DND-41 (cell line): ENCODE measurements at regions not wholly inside any gene's neighbourhood (a gene's known extent, or its start where the extent isn't known, plus 50 kb on each side); places are given as distances from the start of the nearest gene placed in this dataset.

Source experiments
- EZH2 ChIP-seq: IDR thresholded peaks from 3 replicates; pipeline ENCODE4 v1.6.1; 2012; ENCODE audit warnings: borderline replicate concordance, low read depth, mild to moderate bottlenecking, moderate library complexity, low read length, inconsistent platforms; ENCODE audit not compliant: severe bottlenecking
- TF ChIP-seq, protein P1 (sequence below): IDR thresholded peaks from 2 replicates; pipeline ENCODE4 v1.5.1; 2012; ENCODE audit warnings: borderline replicate concordance, low read length, moderate library complexity, mild to moderate bottlenecking; ENCODE audit not compliant: poor library complexity, severe bottlenecking; ENCODE audit errors: extremely low read depth

DNA sequence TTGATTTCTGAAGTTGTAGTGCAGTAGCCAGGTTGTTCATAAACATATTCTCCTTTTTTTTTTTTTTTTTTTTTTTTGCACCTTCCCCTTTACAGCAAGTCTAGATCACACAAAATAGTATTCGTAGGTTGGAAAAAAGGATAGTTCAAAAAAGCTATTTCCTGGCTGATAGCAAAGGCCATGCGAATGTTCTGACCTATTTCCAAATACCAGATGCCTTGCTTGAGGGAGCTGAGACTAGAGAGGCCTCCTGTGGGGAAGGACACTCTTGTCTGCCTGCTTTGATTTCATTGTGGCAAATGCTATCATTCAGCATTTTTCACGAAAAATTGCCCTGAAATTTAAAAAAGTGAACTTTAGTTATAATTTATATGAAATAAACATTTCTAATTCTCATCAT, 111.4 kb downstream of the MAD2L1 start:
- TF ChIP-seq, protein P1, sequence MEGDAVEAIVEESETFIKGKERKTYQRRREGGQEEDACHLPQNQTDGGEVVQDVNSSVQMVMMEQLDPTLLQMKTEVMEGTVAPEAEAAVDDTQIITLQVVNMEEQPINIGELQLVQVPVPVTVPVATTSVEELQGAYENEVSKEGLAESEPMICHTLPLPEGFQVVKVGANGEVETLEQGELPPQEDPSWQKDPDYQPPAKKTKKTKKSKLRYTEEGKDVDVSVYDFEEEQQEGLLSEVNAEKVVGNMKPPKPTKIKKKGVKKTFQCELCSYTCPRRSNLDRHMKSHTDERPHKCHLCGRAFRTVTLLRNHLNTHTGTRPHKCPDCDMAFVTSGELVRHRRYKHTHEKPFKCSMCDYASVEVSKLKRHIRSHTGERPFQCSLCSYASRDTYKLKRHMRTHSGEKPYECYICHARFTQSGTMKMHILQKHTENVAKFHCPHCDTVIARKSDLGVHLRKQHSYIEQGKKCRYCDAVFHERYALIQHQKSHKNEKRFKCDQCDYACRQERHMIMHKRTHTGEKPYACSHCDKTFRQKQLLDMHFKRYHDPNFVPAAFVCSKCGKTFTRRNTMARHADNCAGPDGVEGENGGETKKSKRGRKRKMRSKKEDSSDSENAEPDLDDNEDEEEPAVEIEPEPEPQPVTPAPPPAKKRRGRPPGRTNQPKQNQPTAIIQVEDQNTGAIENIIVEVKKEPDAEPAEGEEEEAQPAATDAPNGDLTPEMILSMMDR = no peak
- TF ChIP-seq EZH2 = no peak
